SK-N-SH (cell line): ENCODE measurements at regions not wholly inside any gene's neighbourhood (a gene's known extent, or its start where the extent isn't known, plus 50 kb on each side); places are given as distances from the start of the nearest gene placed in this dataset.

ENCODE experiments used
- CTCF ChIA-PET: fragments of 300-600, 350-600 bp; formaldehyde crosslinking; extraction: SDS; loops from one replicate; lab custom pipeline; 2021; lab: Yijun Ruan, JAX
- POLR2A ChIA-PET: fragments of 350-600 bp; sonication (Branson Sonifier 250); formaldehyde crosslinking; extraction: SDS; loops from one replicate; lab custom pipeline; 2020; ENCODE audit warnings: antibody characterized with exemption, inconsistent platforms; lab: Yijun Ruan, JAX
- DNase-seq: peaks from one replicate; pipeline ENCODE4 v3.0.0; 2012
- H2AFZ ChIP-seq: fragments of 200-600 bp; sonication (generic); 2 replicates; pipeline ENCODE4 v1.8.1; 2016; ENCODE audit warnings: antibody characterized with exemption, mild to moderate bottlenecking, low read depth
- H3F3A ChIP-seq: fragments of 200-600 bp; sonication (generic); replicated peaks from 2 replicates; pipeline ENCODE3; 2016; ENCODE audit warnings: antibody characterized with exemption, mild to moderate bottlenecking; ENCODE audit not compliant: insufficient read depth
- H3K27ac ChIP-seq, 2 experiments: fragments of 200-500 bp in 1 of 2; fragments of 200-600 bp in 1 of 2; sonication (Bioruptor generic) in 1 of 2; sonication (generic), shearing (Covaris generic) in 1 of 2; 2 replicates each; pipeline versions ENCODE4 v1.5.1 to v1.6.1; 2014 to 2016; ENCODE audit warnings: low read depth in 2 of 2, inconsistent platforms in 1 of 2, low read length in 1 of 2, mild to moderate bottlenecking in 1 of 2, mixed read lengths in 1 of 2
- H3K27me3 ChIP-seq: fragments of 200-600 bp; sonication (generic), shearing (Covaris generic); 2 replicates; pipeline ENCODE4 v1.6.1; 2016; ENCODE audit warnings: mixed run types; ENCODE audit not compliant: insufficient read depth
- H3K36me3 ChIP-seq, 2 experiments: fragments of 200-500 bp in 1 of 2; fragments of 200-600 bp in 1 of 2; sonication (Bioruptor generic) in 1 of 2; sonication (generic) in 1 of 2; replicated peaks in 1 of 2; 2 replicates each; pipeline versions ENCODE3 to v1.5.1; 2014 to 2016; ENCODE audit warnings: low read length in 1 of 2, mild to moderate bottlenecking in 1 of 2; ENCODE audit not compliant: insufficient read depth in 2 of 2, control insufficient read depth in 1 of 2
- H3K4me1 ChIP-seq, 2 experiments: fragments of 200-500 bp in 1 of 2; fragments of 200-600 bp in 1 of 2; sonication (Bioruptor generic) in 1 of 2; sonication (generic), shearing (Covaris generic) in 1 of 2; 2 replicates each; pipeline versions ENCODE4 v1.5.1 to v1.6.1; 2014 to 2016; ENCODE audit warnings: low read depth in 1 of 2, low read length in 1 of 2, mixed run types in 1 of 2; ENCODE audit not compliant: insufficient read depth in 2 of 2, control insufficient read depth in 1 of 2
- H3K4me2 ChIP-seq: fragments of 200-600 bp; sonication (generic), shearing (Covaris generic); 2 replicates; pipeline ENCODE4 v1.6.1; 2017; ENCODE audit warnings: mixed run types
- H3K4me3 ChIP-seq, 2 experiments: fragments of 200-500 bp in 1 of 2; fragments of 200-600 bp in 1 of 2; sonication (Bioruptor generic) in 1 of 2; sonication (generic), shearing (Covaris generic) in 1 of 2; 2 replicates each; pipeline versions ENCODE4 v1.5.1 to v1.8.1; 2014 to 2016; ENCODE audit warnings: low read depth in 2 of 2, inconsistent platforms in 1 of 2, low read length in 1 of 2, mild to moderate bottlenecking in 1 of 2, mixed read lengths in 1 of 2, moderate library complexity in 1 of 2
- H3K79me2 ChIP-seq: fragments of 200-600 bp; sonication (generic); 2 replicates; pipeline ENCODE4 v1.8.1; 2017; ENCODE audit warnings: mild to moderate bottlenecking; ENCODE audit not compliant: insufficient read depth
- H3K9ac ChIP-seq: fragments of 200-600 bp; sonication (generic); 2 replicates; pipeline ENCODE4 v1.6.1; 2017; ENCODE audit warnings: mixed run types
- H3K9me2 ChIP-seq: fragments of 200-600 bp; sonication (generic); 2 replicates; pipeline ENCODE4 v1.6.1; 2017; ENCODE audit warnings: mixed run types
- H3K9me3 ChIP-seq: fragments of 200-600 bp; sonication (generic); 2 replicates; pipeline ENCODE4 v1.6.1; 2017; ENCODE audit warnings: mixed run types, mild to moderate bottlenecking, moderate library complexity
- H4K20me1 ChIP-seq: fragments of 200-600 bp; sonication (generic); 2 replicates; pipeline ENCODE4 v1.6.1; 2017; ENCODE audit warnings: mild to moderate bottlenecking, mixed run types; ENCODE audit not compliant: insufficient read depth
- ELF1 ChIP-seq: IDR thresholded peaks from 2 replicates; pipeline ENCODE4 v1.4.0; 2012
- EP300 ChIP-seq, 2 experiments: IDR thresholded peaks; 2 replicates each; pipeline versions ENCODE4 v1.4.0 to v1.6.1; 2012; ENCODE audit warnings: borderline replicate concordance in 1 of 2, low read depth in 1 of 2, low read length in 1 of 2
- EZH2phosphoT487 ChIP-seq: fragments of 200-600 bp; sonication (generic); IDR thresholded peaks from 2 replicates; pipeline ENCODE4 v1.6.1; 2017; ENCODE audit warnings: low read depth, mixed run types, mild to moderate bottlenecking, antibody characterized with exemption, moderate library complexity, borderline replicate concordance
- FOXJ3 ChIP-seq: sonication (generic); formaldehyde crosslinking; IDR thresholded peaks from 2 replicates; pipeline ENCODE4 v1.5.1; 2020; ENCODE audit warnings: mild to moderate bottlenecking, missing genetic modification reagents
- FOXM1 ChIP-seq: IDR thresholded peaks from 2 replicates; pipeline ENCODE4 v1.4.0; 2012; ENCODE audit warnings: low read depth, mild to moderate bottlenecking
- GATA2 ChIP-seq: sonication (generic); formaldehyde crosslinking; IDR thresholded peaks from 2 replicates; pipeline ENCODE4 v1.5.0; 2020; ENCODE audit warnings: mild to moderate bottlenecking, missing genetic modification reagents
- IRF3 ChIP-seq: fragments of 150-350 bp; IDR thresholded peaks from 2 replicates; pipeline ENCODE4 v1.6.1; 2016; ENCODE audit warnings: mild to moderate bottlenecking, low read depth, low read length
- MEF2A ChIP-seq: IDR thresholded peaks from 2 replicates; pipeline ENCODE4 v1.4.0; 2012; ENCODE audit warnings: low read depth, borderline replicate concordance
- NFIC ChIP-seq: IDR thresholded peaks from 2 replicates; pipeline ENCODE4 v1.4.0; 2012; ENCODE audit warnings: borderline replicate concordance
- NRF1 ChIP-seq: IDR thresholded peaks from 2 replicates; pipeline ENCODE4 v1.6.1; 2012; ENCODE audit warnings: low read depth, mild to moderate bottlenecking, low read length
- POLR2AphosphoS5 ChIP-seq: IDR thresholded peaks from 2 replicates; pipeline ENCODE4 v1.6.1; 2012; ENCODE audit warnings: low read depth, low read length
- RAD21 ChIP-seq: IDR thresholded peaks from 2 replicates; pipeline ENCODE4 v1.6.1; 2012; ENCODE audit warnings: mild to moderate bottlenecking, low read length
- RFX5 ChIP-seq: IDR thresholded peaks from 2 replicates; pipeline ENCODE4 v1.6.1; 2012; ENCODE audit warnings: mild to moderate bottlenecking, improper control_type of control experiment, low read length
- RXRA ChIP-seq: IDR thresholded peaks from 2 replicates; pipeline ENCODE4 v1.4.0; 2012; ENCODE audit warnings: low read depth, mild to moderate bottlenecking, borderline replicate concordance
- TAF1 ChIP-seq: IDR thresholded peaks from 2 replicates; pipeline ENCODE4 v1.6.1; 2012; ENCODE audit warnings: low read depth, mild to moderate bottlenecking, low read length, moderate library complexity, borderline replicate concordance
- TEAD4 ChIP-seq: IDR thresholded peaks from 2 replicates; pipeline ENCODE4 v1.4.0; 2012; ENCODE audit warnings: mild to moderate bottlenecking, borderline replicate concordance; ENCODE audit not compliant: insufficient read depth
- USF2 ChIP-seq: fragments of 150-350 bp; IDR thresholded peaks from 2 replicates; pipeline ENCODE4 v1.6.1; 2017; ENCODE audit warnings: antibody characterized with exemption, low read length, low read depth, borderline replicate concordance
- YY1 ChIP-seq: IDR thresholded peaks from 2 replicates; pipeline ENCODE4 v1.4.0; 2012; ENCODE audit warnings: low read depth, mild to moderate bottlenecking
- WGBS: methylation state at CpG from one replicate; pipeline ENCODE4 v1.1.6; 2017; ENCODE audit warnings: low lambda C conversion rate; 5-methylcytosine and 5-hydroxymethylcytosine counted together
- TF ChIP-seq, protein P1 (sequence below): IDR thresholded peaks from 2 replicates; pipeline ENCODE4 v1.4.0; 2012; ENCODE audit warnings: low read depth
- TF ChIP-seq, protein P2 (sequence below): IDR thresholded peaks from 2 replicates; pipeline ENCODE4 v1.4.0; 2012; ENCODE audit warnings: low read depth, borderline replicate concordance

DNA sequence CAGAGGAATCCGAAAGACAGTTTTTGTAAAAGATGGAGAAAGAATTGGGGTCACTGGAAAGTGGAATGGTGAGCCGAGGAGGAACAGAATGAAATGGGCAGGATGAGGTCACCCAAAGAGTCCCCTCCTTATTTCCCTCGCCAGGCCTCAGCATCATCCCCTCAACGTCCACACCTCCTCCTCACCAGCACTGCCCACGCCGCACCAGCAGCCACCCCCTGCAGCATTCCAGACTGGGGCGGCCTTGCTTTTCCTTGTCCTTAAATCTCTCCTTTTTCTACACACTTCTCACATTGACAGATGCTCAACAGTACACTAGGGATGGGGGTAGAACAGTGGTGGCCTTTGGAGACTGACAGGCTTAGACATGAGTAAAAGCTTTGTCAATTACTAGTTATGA, 363.1 kb upstream of the NOX3 start:
- Histone ChIP-seq H3F3A (no peaks in the 10 kb centered on the region), H3K9me3 (no peaks in the 10 kb centered on the region), H3K36me3 (no peaks in the 10 kb centered on the region), H3K9me2 (no peaks in the 10 kb centered on the region), H4K20me1 (no peaks in the 10 kb centered on the region), H3K79me2 (no peaks in the 10 kb centered on the region), H3K4me1 (no peaks in the 10 kb centered on the region), H3K4me3 (no peak overlapping the region), H3K4me2 (no peak overlapping the region), H3K27ac (no peak overlapping the region), H2AFZ (no peak overlapping the region), H3K9ac (no peak overlapping the region), H3K27me3 (no peaks in the 10 kb centered on the region)
- TF ChIP-seq IRF3 (no peak), FOXM1 (no peak), RXRA (no peak), YY1 (no peak), GATA2 (no peak), NRF1 (no peak), RFX5 (no peak), EP300 (IDR thresholded peaks at IDR 0.05; ENCODE audit: borderline replicate concordance in 1 of 2, low read depth in 1 of 2, low read length in 1 of 2) (no peak), EZH2phosphoT487 (no peak), TEAD4 (no peak), FOXJ3 (CRISPR knock-in tag) (no peak), USF2 (no peak), TAF1 (no peak), NFIC (no peak), POLR2AphosphoS5 (no peak)
- TF ChIP-seq, protein P1, sequence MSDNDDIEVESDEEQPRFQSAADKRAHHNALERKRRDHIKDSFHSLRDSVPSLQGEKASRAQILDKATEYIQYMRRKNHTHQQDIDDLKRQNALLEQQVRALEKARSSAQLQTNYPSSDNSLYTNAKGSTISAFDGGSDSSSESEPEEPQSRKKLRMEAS, result no peak
- ChIA-PET POLR2A (no interaction called here), CTCF (no interaction called here)
- 67% methylated on average over 7 of the region's 7 CpGs for WGBS
- DNase-seq, result no peak

- H3K4me2 ChIP-seq, result no peak overlapping the region
- no peak overlapping the region for H3K9ac ChIP-seq
- H3K9me2 ChIP-seq, result no peaks in the 10 kb centered on the region
- H3K4me1 ChIP-seq, result no peaks in the 10 kb centered on the region
- no peak overlapping the region for H2AFZ ChIP-seq
- no peaks in the 10 kb centered on the region for H3K27me3 ChIP-seq
- 82% methylated on average over 5 of the region's 5 CpGs for WGBS
- no peaks in the 10 kb centered on the region for H3K79me2 ChIP-seq
- no peak overlapping the region for H3K27ac ChIP-seq
- H3F3A ChIP-seq, result no peaks in the 10 kb centered on the region
- H3K4me3 ChIP-seq, result no peak overlapping the region
- H3K36me3 ChIP-seq, result no peaks in the 10 kb centered on the region
- ChIA-PET POLR2A (no interaction called here), CTCF (no interaction called here)
- TF ChIP-seq NRF1 (no peak), ELF1 (no peak), IRF3 (no peak), EZH2phosphoT487 (no peak), FOXM1 (no peak), MEF2A (no peak), GATA2 (no peak), RAD21 (no peak), RFX5 (no peak), RXRA (no peak)
- TF ChIP-seq, protein P2, sequence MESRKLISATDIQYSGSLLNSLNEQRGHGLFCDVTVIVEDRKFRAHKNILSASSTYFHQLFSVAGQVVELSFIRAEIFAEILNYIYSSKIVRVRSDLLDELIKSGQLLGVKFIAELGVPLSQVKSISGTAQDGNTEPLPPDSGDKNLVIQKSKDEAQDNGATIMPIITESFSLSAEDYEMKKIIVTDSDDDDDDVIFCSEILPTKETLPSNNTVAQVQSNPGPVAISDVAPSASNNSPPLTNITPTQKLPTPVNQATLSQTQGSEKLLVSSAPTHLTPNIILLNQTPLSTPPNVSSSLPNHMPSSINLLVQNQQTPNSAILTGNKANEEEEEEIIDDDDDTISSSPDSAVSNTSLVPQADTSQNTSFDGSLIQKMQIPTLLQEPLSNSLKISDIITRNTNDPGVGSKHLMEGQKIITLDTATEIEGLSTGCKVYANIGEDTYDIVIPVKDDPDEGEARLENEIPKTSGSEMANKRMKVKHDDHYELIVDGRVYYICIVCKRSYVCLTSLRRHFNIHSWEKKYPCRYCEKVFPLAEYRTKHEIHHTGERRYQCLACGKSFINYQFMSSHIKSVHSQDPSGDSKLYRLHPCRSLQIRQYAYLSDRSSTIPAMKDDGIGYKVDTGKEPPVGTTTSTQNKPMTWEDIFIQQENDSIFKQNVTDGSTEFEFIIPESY, result no peak
- no peaks in the 10 kb centered on the region for H4K20me1 ChIP-seq
- H3K9me3 ChIP-seq, result no peaks in the 10 kb centered on the region
- no peak for DNase-seq
Observed at GRCh38 chr6:155813548-155813947, 357.9 kb upstream of the NOX3 start.
